PC-3 (cell line): ENCODE measurements at regions not wholly inside any gene's neighbourhood (a gene's known extent, or its start where the extent isn't known, plus 50 kb on each side); places are given as distances from the start of the nearest gene placed in this dataset.

ENCODE experiments used
- CTCF ChIP-seq: fragments of 300-600 bp; sonication (generic); conservative IDR thresholded peaks from 2 replicates; pipeline ENCODE4 v1.5.1; 2017; ENCODE audit warnings: antibody characterized with exemption, low read depth, mild to moderate bottlenecking, low read length
- EZH2 ChIP-seq: fragments of 300-600 bp; sonication (generic); IDR thresholded peaks from one replicate; pipeline ENCODE4 v1.6.1; 2017; ENCODE audit warnings: antibody characterized with exemption, mild to moderate bottlenecking, low read length; ENCODE audit not compliant: unreplicated experiment

DNA sequence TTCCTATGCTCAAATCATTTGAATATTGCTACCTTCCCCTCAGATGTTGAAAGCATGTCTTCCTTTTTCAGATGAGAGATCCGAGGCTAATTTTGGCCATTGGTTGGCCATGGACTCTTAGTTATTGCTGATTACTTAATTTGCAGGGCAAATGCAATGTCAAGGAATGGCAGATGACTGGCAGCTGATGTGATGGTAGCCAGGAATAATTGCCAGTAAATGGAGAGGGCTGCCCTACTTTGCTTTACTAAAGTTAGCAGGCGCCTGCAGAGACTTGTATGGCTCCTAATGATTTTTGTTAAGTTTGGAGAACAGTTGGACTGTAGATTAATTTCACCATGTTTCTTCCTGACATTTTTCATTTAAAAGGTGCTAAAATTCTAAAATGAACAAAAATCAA, 128.9 kb downstream of the XCL2 start:
- TF ChIP-seq CTCF (no peak), EZH2 (no peak)
